Liver (tissue), 7 donors: ENCODE measurements at regions not wholly inside any gene's neighbourhood (a gene's known extent, or its start where the extent isn't known, plus 50 kb on each side); places are given as distances from the start of the nearest gene placed in this dataset.

ENCODE experiments used
- DNase-seq: peaks from one replicate; pipeline ENCODE4 v3.0.0-alpha.2; 2017; ENCODE audit warnings: low spot score
- H3K27ac ChIP-seq, 2 donors: one replicate each; pipeline ENCODE4 v1.7.0; 2013; ENCODE audit warnings: inconsistent platforms in 2 of 2, low read length in 2 of 2, control low read depth in 1 of 2, low read depth in 1 of 2, mild to moderate bottlenecking in 1 of 2
- H3K27me3 ChIP-seq, 4 donors: one replicate each; pipeline versions ENCODE4 v1.6.1 to v1.7.0; 2013; ENCODE audit warnings: low read length in 3 of 4, inconsistent platforms in 1 of 4, mild to moderate bottlenecking in 1 of 4, moderate library complexity in 1 of 4; ENCODE audit not compliant: control insufficient read depth in 4 of 4, insufficient read depth in 4 of 4
- H3K36me3 ChIP-seq, 4 donors: one replicate each; pipeline versions ENCODE4 v1.6.1 to v1.7.0; 2013; ENCODE audit warnings: low read length in 3 of 4, mild to moderate bottlenecking in 3 of 4, low read depth in 1 of 4, moderate library complexity in 1 of 4; ENCODE audit not compliant: control insufficient read depth in 4 of 4, insufficient read depth in 3 of 4
- H3K4me1 ChIP-seq, 4 donors: one replicate each; pipeline versions ENCODE4 v1.6.1 to v1.7.0; 2013; ENCODE audit warnings: low read length in 3 of 4, mild to moderate bottlenecking in 3 of 4, moderate library complexity in 1 of 4; ENCODE audit not compliant: control insufficient read depth in 4 of 4, insufficient read depth in 4 of 4
- H3K4me3 ChIP-seq, 3 donors: one replicate each; pipeline versions ENCODE4 v1.6.1 to v1.7.0; 2013; ENCODE audit warnings: low read length in 3 of 3, control low read depth in 1 of 3, low read depth in 1 of 3, mild to moderate bottlenecking in 1 of 3
- H3K9ac ChIP-seq, 2 donors: one replicate each; pipeline ENCODE4 v1.7.0; 2013; ENCODE audit warnings: low read length in 2 of 2, mild to moderate bottlenecking in 2 of 2, moderate library complexity in 2 of 2, control low read depth in 1 of 2, low read depth in 1 of 2
- H3K9me3 ChIP-seq, 4 donors: one replicate each; pipeline versions ENCODE4 v1.6.1 to v1.7.0; 2013; ENCODE audit warnings: low read length in 3 of 4; ENCODE audit not compliant: control insufficient read depth in 4 of 4
- EGR1 ChIP-seq, 2 donors: IDR thresholded peaks; 2 replicates each; pipeline ENCODE4 v1.6.1; 2016 to 2018; ENCODE audit warnings: antibody characterized with exemption in 2 of 2, low read depth in 2 of 2
- FOXA1 ChIP-seq: IDR thresholded peaks from 2 replicates; pipeline ENCODE4 v1.6.1; 2016; ENCODE audit warnings: antibody characterized with exemption
- FOXA2 ChIP-seq: IDR thresholded peaks from 2 replicates; pipeline ENCODE4 v1.6.1; 2016; ENCODE audit warnings: antibody characterized with exemption
- GABPA ChIP-seq, 2 donors: IDR thresholded peaks in 1 of 2; conservative IDR thresholded peaks in 1 of 2; 2 replicates each; pipeline ENCODE4 v1.6.1; 2016; ENCODE audit warnings: antibody characterized with exemption in 2 of 2, mild to moderate bottlenecking in 1 of 2, moderate library complexity in 1 of 2
- HNF4A ChIP-seq, 2 donors: conservative IDR thresholded peaks; 2 replicates each; pipeline ENCODE4 v1.6.1; 2016; ENCODE audit warnings: antibody characterized with exemption in 2 of 2, mild to moderate bottlenecking in 2 of 2
- HNF4G ChIP-seq: IDR thresholded peaks from 2 replicates; pipeline ENCODE4 v1.6.1; 2016; ENCODE audit warnings: antibody characterized with exemption
- JUND ChIP-seq, 2 donors: IDR thresholded peaks; 2 replicates each; pipeline ENCODE4 v1.6.1; 2016; ENCODE audit warnings: antibody characterized with exemption in 2 of 2
- NR2F2 ChIP-seq: IDR thresholded peaks from 2 replicates; pipeline ENCODE4 v1.6.1; 2016; ENCODE audit warnings: antibody characterized with exemption
- RAD21 ChIP-seq, 2 donors: IDR thresholded peaks; 2 replicates each; pipeline ENCODE4 v1.6.1; 2016; ENCODE audit warnings: antibody characterized with exemption in 2 of 2, mild to moderate bottlenecking in 2 of 2
- RXRA ChIP-seq, 2 donors: IDR thresholded peaks; 2 replicates each; pipeline ENCODE4 v1.6.1; 2017 to 2018; ENCODE audit warnings: antibody characterized with exemption in 2 of 2, mild to moderate bottlenecking in 1 of 2
- SP1 ChIP-seq: IDR thresholded peaks from 2 replicates; pipeline ENCODE4 v1.6.1; 2018; ENCODE audit warnings: antibody characterized with exemption, mild to moderate bottlenecking
- TAF1 ChIP-seq: conservative IDR thresholded peaks from 2 replicates; pipeline ENCODE4 v1.6.1; 2016; ENCODE audit warnings: antibody characterized with exemption, mild to moderate bottlenecking
- YY1 ChIP-seq: IDR thresholded peaks from 2 replicates; pipeline ENCODE4 v1.6.1; 2016; ENCODE audit warnings: antibody characterized with exemption, mild to moderate bottlenecking
- TF ChIP-seq, protein P1 (sequence below): IDR thresholded peaks from 2 replicates; pipeline ENCODE4 v1.6.1; 2016; ENCODE audit warnings: antibody characterized with exemption, mild to moderate bottlenecking
- TF ChIP-seq, protein P2 (sequence below): fragments of 150-350 bp; IDR thresholded peaks from 2 replicates; pipeline ENCODE4 v1.5.1; 2017; ENCODE audit warnings: improper control_type of control experiment, low read depth, low read length; ENCODE audit not compliant: missing input control
- TF ChIP-seq, protein P3 (sequence below): IDR thresholded peaks from 2 replicates; pipeline ENCODE4 v1.6.1; 2016; ENCODE audit warnings: antibody characterized with exemption
- TF ChIP-seq, protein P4 (sequence below): IDR thresholded peaks from 2 replicates; pipeline ENCODE4 v1.6.1; 2016; ENCODE audit warnings: antibody characterized with exemption
- TF ChIP-seq, protein P5 (sequence below): IDR thresholded peaks from 2 replicates; pipeline ENCODE4 v1.6.1; 2016; ENCODE audit warnings: antibody characterized with exemption
- donor health status: healthy.
- donor health status: healthy.
- donor health status: healthy.
- donor health status: healthy.

DNA sequence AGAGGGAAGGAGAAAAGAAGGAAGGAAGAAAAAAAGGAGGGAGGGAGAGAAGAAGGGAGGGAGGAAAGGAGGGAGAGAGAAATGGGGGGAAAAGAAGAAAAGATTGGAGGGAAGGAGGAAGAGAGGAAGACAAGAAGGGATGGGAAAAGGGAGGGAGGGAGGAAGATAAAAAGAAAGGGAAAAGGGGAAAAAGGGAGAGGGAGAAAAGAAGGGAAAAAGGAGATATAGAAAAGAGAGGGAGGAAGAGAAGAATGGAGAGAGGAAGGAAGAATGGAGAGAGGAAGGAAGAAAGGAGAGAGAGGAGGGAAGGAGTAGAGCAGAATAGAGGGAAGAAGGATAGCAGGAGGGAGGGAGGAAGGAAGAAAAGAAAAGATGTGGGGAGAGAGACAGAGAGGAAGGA is 334.6 kb downstream of the TSHZ3 start:
- Histone ChIP-seq H3K4me1 (no peaks in the 10 kb centered on the region), H3K27me3 (no peaks in the 10 kb centered on the region), H3K9ac (no peak overlapping the region)

More for the DNA sequence above, 334.6 kb downstream of the TSHZ3 start:
- Histone ChIP-seq H3K4me3 (no peak overlapping the region), H3K9me3 (peaks cover 0 to 3% (median under 1%) of the 10 kb centered on the region in 4 donors), H3K27ac (no peak overlapping the region), H3K36me3 (no peaks in the 10 kb centered on the region)
- no peak for DNase-seq
- TF ChIP-seq, protein P1, sequence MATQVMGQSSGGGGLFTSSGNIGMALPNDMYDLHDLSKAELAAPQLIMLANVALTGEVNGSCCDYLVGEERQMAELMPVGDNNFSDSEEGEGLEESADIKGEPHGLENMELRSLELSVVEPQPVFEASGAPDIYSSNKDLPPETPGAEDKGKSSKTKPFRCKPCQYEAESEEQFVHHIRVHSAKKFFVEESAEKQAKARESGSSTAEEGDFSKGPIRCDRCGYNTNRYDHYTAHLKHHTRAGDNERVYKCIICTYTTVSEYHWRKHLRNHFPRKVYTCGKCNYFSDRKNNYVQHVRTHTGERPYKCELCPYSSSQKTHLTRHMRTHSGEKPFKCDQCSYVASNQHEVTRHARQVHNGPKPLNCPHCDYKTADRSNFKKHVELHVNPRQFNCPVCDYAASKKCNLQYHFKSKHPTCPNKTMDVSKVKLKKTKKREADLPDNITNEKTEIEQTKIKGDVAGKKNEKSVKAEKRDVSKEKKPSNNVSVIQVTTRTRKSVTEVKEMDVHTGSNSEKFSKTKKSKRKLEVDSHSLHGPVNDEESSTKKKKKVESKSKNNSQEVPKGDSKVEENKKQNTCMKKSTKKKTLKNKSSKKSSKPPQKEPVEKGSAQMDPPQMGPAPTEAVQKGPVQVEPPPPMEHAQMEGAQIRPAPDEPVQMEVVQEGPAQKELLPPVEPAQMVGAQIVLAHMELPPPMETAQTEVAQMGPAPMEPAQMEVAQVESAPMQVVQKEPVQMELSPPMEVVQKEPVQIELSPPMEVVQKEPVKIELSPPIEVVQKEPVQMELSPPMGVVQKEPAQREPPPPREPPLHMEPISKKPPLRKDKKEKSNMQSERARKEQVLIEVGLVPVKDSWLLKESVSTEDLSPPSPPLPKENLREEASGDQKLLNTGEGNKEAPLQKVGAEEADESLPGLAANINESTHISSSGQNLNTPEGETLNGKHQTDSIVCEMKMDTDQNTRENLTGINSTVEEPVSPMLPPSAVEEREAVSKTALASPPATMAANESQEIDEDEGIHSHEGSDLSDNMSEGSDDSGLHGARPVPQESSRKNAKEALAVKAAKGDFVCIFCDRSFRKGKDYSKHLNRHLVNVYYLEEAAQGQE, result no peak
- TF ChIP-seq EGR1 (IDR thresholded peaks at IDR 0.05; ENCODE audit: low read depth in 2 of 2) (no peak), TAF1 (no peak), JUND (IDR thresholded peaks at IDR 0.05) (no peak), RAD21 (IDR thresholded peaks at IDR 0.05) (no peak), RXRA (IDR thresholded peaks at IDR 0.05) (no peak), FOXA1 (no peak), GABPA (IDR thresholded peaks at IDR 0.05 in 1 of 2, conservative IDR thresholded peaks at IDR 0.05 in 1 of 2) (no peak), HNF4G (no peak), HNF4A (conservative IDR thresholded peaks at IDR 0.05) (no peak), SP1 (no peak), YY1 (no peak), NR2F2 (no peak), FOXA2 (no peak)
- TF ChIP-seq, protein P2, sequence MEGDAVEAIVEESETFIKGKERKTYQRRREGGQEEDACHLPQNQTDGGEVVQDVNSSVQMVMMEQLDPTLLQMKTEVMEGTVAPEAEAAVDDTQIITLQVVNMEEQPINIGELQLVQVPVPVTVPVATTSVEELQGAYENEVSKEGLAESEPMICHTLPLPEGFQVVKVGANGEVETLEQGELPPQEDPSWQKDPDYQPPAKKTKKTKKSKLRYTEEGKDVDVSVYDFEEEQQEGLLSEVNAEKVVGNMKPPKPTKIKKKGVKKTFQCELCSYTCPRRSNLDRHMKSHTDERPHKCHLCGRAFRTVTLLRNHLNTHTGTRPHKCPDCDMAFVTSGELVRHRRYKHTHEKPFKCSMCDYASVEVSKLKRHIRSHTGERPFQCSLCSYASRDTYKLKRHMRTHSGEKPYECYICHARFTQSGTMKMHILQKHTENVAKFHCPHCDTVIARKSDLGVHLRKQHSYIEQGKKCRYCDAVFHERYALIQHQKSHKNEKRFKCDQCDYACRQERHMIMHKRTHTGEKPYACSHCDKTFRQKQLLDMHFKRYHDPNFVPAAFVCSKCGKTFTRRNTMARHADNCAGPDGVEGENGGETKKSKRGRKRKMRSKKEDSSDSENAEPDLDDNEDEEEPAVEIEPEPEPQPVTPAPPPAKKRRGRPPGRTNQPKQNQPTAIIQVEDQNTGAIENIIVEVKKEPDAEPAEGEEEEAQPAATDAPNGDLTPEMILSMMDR, result no peak
- TF ChIP-seq, protein P3, sequence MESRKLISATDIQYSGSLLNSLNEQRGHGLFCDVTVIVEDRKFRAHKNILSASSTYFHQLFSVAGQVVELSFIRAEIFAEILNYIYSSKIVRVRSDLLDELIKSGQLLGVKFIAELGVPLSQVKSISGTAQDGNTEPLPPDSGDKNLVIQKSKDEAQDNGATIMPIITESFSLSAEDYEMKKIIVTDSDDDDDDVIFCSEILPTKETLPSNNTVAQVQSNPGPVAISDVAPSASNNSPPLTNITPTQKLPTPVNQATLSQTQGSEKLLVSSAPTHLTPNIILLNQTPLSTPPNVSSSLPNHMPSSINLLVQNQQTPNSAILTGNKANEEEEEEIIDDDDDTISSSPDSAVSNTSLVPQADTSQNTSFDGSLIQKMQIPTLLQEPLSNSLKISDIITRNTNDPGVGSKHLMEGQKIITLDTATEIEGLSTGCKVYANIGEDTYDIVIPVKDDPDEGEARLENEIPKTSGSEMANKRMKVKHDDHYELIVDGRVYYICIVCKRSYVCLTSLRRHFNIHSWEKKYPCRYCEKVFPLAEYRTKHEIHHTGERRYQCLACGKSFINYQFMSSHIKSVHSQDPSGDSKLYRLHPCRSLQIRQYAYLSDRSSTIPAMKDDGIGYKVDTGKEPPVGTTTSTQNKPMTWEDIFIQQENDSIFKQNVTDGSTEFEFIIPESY, result no peak
- TF ChIP-seq, protein P4, sequence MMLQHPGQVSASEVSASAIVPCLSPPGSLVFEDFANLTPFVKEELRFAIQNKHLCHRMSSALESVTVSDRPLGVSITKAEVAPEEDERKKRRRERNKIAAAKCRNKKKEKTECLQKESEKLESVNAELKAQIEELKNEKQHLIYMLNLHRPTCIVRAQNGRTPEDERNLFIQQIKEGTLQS, result no peak
- TF ChIP-seq, protein P5, sequence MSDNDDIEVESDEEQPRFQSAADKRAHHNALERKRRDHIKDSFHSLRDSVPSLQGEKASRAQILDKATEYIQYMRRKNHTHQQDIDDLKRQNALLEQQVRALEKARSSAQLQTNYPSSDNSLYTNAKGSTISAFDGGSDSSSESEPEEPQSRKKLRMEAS, result no peak
